GM13976 (cell line): ENCODE measurements at regions not wholly inside any gene's neighbourhood (a gene's known extent, or its start where the extent isn't known, plus 50 kb on each side); places are given as distances from the start of the nearest gene placed in this dataset.

ENCODE experiments used
- DNase-seq: peaks from one replicate; pipeline ENCODE4 v3.0.0; 2012; ENCODE audit warnings: low spot score
- CTCF ChIP-seq: IDR thresholded peaks from 2 replicates; pipeline ENCODE4 v1.5.1; 2012; ENCODE audit warnings: borderline replicate concordance, mild to moderate bottlenecking; ENCODE audit not compliant: insufficient read depth; ENCODE audit errors: extremely low read depth, missing control alignments, control extremely low read depth
- in situ Hi-C: fragments of 300-500 bp; cut with MboI; formaldehyde crosslinking; loops from one replicate; pipeline ENCODE4 v1.12.0; 2022; ENCODE audit warnings: low sequenced_read_pairs, mixed read lengths, inconsistent platforms; ENCODE audit not compliant: unreplicated experiment

GRCh38 chr2:164084066-164084465, 348.3 kb upstream of the FIGN start:
- DNase-seq: no peak
- TF ChIP-seq CTCF: no peak
- in situ Hi-C loops: no loop called here

GRCh38 chr2:164080486-164080885, 344.7 kb upstream of the FIGN start:
- no peak for TF ChIP-seq CTCF
- no peak for DNase-seq
- in situ Hi-C loops: no loop called here

GRCh38 chr2:164079258-164079657, 343.4 kb upstream of the FIGN start:
- in situ Hi-C loops: no loop called here
- DNase-seq: no peak
- TF ChIP-seq CTCF: no peak

GRCh38 chr2:164078421-164078820, 342.6 kb upstream of the FIGN start:
- DNase-seq: no peak
- TF ChIP-seq CTCF: no peak
- in situ Hi-C loops: no loop called here

GRCh38 chr2:164073101-164074074, 337.6 kb upstream of the FIGN start:
- no peak for TF ChIP-seq CTCF
- in situ Hi-C loops: loop anchor here (25.0 kb wide), 2 partner anchors 736 to 886 kb away; no protein-coding TSS in a partner anchor
- no peak for DNase-seq

GRCh38 chr2:164069540-164069939, 333.7 kb upstream of the FIGN start:
- TF ChIP-seq CTCF: no peak
- in situ Hi-C loops: loop anchor here (25.0 kb wide), 2 partner anchors 732 to 882 kb away; no protein-coding TSS in a partner anchor
- no peak for DNase-seq
